GM03348 (cell line): ENCODE measurements at regions not wholly inside any gene's neighbourhood (a gene's known extent, or its start where the extent isn't known, plus 50 kb on each side); places are given as distances from the start of the nearest gene placed in this dataset.
"Not testable (repeated sequence)": the region's sequence is repeated elsewhere in the genome, so short reads cannot be mapped to it uniquely, and the experiment has no call there.

Source experiments
- DNase-seq: peaks from one replicate; pipeline ENCODE4 v3.0.0; 2012; ENCODE audit warnings: low spot score

GRCh38 chr3:103787879-103788278 lies 1353.1 kb downstream of the ZPLD1 start:
- DNase-seq, result no peak

DNA sequence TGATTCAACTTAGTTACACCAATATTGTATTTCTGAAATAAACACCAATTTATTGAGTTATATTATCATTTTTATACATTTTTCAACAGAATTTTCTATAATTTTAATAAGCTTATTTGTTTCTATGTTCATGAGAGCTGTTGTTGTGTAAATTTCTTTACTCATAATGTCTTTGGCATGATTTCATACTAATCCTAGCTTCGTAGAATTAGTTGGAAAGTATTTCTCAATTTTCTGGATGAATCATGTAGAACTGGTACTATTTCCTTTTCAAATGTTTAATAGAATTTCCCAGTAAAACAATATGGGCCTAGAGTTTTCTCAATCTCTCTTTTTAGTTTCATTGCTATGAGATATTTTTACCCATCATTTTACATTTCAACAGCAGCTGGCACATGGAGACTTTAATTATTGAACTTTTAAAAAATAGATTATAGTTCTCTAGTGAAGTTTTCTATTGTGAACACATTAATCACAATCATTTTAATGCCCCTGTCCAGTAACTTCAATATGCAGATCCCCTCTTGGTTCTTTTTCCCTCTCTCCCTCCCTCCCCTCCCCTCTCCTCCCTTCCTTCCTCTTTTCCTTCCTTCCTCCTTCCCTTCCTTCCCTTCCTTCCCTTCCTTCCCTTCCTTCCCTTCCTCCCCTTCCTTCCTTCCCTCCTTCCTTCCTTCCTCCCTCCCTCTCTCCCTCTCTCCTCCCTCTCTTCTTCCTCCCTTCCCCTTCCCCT lies 1357.1 kb downstream of the ZPLD1 start:
- no peak for DNase-seq

DNA sequence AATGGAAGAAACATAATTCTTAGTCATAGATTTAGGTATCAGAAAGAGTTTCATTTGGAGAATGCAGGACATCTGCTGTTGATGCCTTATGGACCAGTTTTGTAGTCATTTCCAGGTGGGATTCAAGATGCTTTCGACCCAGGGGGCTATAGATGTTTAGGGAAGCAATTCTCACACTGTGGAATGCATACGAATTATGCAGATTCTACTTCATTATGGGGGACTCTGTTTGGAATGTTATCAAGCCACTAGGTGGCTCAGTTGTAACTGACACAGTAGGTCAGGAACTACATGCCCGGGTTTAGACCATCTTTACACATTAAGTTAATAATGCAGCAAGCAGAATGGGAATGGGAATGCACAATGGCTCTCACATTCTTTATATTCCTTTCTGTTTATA lies 1359.8 kb downstream of the ZPLD1 start:
- DNase-seq, result no peak

DNA sequence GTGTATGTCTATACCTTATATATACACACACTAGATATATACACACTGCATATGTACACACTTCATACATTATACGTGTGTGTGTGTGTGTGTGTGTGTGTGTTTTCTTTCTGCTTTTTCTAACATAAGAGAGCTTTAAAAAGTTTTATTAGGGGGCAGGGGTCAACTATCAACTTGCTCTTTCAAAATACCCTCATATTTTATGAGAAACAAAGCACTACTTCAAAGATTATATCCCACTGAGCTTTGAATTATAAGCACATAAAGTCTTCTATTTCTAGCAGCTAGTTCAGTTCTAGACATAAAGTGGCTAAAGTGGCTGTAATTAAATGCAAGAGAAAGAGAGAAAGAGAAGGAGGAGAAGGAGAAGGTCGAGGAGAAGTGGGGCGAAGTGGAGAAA lies 1361.3 kb downstream of the ZPLD1 start:
- no peak for DNase-seq

DNA sequence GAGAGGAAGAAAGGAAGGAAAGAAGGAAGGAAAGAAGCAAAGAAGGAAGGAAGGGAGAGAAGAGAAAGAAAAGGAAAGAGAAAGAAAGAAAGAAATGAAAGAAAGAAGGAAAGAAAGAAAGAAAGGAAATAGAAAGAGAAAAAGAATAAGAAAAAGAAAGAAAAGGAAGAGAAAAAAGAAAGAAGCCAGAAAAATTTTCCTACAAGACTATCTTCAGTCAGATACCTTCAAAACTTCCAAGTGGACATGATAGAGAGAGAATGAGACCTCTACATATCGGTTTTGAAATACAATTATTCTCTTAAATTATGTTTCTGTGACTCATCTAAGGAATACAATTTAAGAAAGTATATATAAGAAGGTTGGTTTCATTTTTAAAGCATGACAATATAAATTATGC lies 1369.0 kb downstream of the ZPLD1 start:
- DNase-seq, result no peak

DNA sequence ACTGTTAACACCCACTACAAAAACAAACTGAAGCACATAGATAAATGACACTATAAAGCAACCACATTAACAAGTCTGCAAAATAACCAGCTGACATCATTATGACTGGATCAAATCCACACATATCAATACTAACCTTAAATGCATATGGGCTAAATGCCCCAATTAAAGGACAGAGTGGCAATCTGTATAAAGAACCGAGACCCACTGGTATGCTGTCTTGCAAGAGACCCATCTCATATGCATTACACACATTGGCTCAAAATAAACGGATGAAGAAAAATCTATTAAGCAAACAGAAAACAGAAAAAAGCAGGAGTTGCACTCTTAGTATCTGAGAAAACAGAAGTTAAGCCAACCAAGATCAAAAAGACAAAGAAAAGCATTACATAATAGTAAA lies 1375.4 kb downstream of the ZPLD1 start:
- DNase-seq, result no peak

DNA sequence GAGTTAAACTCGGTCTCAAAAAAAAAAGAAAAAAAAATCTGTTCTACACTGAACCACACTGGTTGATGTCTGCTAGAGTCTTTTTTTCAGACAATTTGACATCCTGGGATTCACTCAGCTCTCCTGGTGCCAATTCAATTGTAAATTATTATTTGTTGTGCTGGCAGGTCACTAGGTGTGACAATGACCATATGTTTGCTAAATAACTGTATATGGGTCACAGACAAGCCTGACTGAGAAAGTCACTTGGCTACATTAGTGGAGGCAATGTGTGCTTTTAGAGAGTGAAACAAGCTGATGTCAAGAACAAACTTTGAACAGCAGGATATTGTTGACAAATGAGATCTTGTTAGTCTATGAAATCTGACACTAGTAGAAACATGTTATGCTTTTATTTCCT lies 1379.1 kb downstream of the ZPLD1 start:
- DNase-seq, result no peak

DNA sequence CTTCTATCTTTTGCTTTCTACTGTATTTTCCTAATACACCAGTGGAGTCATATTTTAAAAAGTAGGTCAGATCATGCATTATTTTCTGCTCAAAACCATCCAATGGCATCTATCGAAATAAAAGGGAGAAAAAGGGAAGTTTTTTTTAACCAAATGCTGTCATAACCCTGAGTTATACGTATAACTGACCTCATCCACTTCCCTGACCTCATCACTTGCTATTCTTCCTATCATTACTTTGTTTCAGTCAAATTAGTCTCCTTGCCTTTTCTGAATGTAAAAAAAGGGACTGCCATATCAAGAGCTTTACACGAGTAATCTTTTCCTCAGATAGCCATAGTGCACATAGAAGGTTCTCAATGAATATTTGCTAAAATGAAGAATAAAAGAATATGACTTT lies 1383.6 kb downstream of the ZPLD1 start:
- no peak for DNase-seq

DNA sequence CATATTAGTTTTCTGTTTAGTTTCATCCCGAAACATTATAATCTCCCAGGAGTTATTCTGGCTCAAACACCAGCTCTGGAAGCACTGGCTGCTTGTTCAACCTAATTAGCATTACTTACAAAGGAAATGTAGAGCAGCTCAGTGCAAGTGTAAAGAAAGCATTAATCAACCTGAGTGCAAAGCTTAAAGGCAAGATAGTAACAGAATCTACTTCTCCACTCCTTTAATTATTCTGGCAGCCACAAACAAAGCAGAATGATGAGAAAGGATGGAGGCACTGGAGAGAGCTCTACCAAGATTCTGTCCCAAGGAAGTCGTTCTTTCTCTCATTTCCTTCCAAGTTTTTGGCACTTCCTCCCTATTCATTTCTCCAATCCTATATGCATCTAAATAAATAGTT lies 1384.0 kb downstream of the ZPLD1 start:
- DNase-seq, result no peak

GRCh38 chr3:103825586-103825985 lies 1390.8 kb downstream of the ZPLD1 start:
- DNase-seq, result no peak

GRCh38 chr3:103829723-103830326 lies 1395.0 kb downstream of the ZPLD1 start:
- no peak for DNase-seq

DNA sequence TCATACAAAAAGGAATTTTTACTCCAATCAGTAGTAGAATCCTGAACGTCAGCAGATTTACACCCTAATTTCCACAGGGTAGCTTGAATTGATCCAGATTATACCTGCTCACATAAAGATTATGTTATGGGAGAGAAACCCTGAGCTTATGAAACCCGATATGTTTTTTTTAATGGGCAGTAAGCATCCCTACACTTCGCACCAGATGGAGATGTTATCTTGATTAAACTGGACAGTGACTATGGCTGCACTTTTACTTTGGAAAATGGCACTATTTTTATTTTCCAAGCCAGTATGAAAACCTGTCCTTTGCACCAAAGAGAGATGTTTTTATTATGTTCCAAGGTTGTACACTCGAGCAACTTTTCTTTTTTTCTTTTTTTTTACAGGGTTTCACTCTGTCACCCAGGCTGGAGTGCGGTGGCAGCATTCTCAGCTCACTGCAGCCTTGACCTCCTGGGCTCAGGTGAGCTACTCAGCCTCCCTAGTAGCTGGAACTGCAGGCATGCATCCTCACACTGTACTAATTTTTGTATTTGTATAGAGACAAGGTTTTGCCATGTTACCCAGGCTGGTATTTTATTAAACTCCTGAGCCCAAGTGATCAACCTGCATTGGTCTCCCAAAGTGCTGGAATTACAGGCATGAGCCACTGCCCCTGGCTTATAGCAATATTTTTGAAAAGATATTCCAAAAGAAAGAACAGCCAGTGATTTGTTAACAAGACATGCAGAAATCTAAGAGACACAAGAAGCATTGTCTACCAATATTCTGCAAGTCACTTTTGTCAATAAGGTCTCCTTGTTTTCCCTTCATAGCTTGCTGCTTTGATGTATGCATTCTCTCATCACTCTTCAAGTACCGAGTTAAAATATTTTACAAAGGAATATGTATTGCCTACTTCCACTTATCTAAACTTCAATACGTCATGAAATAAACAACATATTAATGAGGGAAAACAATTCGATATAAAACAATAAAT lies 1412.6 kb downstream of the ZPLD1 start:
- no peak for DNase-seq

GRCh38 chr3:103851793-103852192 lies 1417.0 kb downstream of the ZPLD1 start:
- no peak for DNase-seq

GRCh38 chr3:103862415-103862814 lies 1427.6 kb downstream of the ZPLD1 start:
- DNase-seq, result no peak

GRCh38 chr3:103863381-103863780 lies 1428.6 kb downstream of the ZPLD1 start:
- DNase-seq, result no peak

DNA sequence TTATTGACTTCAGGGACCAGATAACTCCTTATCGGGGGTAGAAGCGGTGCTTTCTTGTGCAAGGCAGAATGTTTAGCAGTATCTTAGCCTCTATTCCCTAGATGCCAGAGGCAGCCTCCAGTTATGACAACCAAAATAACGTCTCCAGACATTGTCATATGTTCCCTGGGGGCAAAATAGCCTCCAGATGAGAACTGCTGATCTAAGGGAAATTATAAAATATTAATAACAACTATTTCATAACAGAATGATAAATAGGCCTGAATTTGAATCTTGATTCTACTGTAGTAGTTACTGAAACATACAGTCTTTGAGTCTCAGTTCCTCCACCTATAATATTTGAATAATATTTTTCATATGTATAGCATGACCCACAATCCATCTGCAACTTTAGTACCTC lies 1431.3 kb downstream of the ZPLD1 start:
- DNase-seq, result no peak

DNA sequence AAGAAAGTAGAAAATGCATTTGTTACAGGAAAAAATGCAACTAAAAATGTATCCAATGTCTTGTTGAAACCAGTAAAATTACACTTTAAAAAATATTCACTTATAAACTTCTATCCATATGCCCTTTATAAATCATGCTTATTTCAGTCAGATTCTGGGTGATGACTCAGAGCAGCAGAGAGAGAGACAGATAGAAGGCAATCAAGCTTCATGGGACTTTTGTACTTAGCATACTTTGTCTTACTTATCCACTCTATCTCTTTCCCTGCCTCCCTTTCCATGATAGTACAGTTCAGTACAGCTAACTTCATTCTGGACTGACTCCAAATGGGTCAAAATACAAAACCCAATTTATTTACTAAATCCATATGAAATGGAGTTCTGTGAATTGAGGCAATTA lies 1438.2 kb downstream of the ZPLD1 start:
- DNase-seq, result no peak

DNA sequence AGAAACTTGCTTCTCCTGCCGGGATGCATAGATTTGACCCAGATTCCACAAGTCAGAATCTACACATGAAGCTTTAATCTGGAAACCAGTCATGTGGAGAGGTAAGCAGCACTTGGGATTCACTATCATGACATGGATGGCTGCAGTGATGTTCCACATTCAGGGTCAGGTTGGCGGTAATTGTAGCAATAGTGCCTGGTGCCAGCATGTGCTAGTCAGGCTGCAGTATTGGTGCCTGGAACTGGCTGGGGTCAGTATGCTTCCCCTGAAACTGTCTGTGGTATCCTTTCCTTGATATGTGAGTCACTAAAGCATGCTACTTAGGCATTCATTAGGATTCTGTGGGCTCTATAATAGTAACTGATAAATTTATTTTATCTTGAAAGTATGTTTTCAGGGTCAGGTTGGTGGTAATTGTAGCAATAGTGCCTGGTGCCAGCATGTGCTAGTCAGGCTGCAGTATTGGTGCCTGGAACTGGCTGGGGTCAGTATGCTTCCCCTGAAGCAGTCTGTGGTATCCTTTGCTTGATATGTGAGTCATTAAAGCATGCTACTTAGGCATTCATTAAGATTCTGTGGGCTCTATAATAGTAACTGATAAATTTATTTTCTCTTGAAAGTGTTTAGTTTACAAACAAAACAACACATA lies 1439.2 kb downstream of the ZPLD1 start:
- no peak for DNase-seq

GRCh38 chr3:103881809-103882208 lies 1447.0 kb downstream of the ZPLD1 start:
- not testable (repeated sequence) for DNase-seq

DNA sequence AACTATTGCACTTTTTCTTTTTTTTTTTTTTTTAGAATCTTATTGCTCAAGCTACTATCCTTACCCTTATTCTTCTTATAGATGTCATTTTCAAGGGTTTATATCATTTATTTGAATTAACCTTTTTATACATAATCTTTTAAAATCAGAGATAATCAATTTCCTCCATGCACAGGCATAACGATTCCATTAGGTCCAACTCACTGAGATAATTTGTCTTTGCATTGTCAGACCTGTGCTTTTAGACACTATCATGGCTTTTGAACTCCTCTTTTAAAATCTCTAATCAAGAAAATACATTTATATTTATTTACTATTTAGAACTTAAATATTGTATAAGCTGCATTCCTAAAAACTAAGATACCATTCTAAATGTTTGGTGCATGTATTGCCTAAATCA lies 1454.9 kb downstream of the ZPLD1 start:
- DNase-seq, result no peak

GRCh38 chr3:103894162-103894822 lies 1459.5 kb downstream of the ZPLD1 start:
- DNase-seq, result no peak

- DNase-seq, result no peak
Measured at GRCh38 chr3:103899328-103899727, 1464.5 kb downstream of the ZPLD1 start.
